HCT116 (cell line): ENCODE measurements at regions not wholly inside any gene's neighbourhood (a gene's known extent, or its start where the extent isn't known, plus 50 kb on each side); places are given as distances from the start of the nearest gene placed in this dataset.
"Not testable (repeated sequence)": the region's sequence is repeated elsewhere in the genome, so short reads cannot be mapped to it uniquely, and the experiment has no call there.

ENCODE experiments used
- ATAC-seq: fragments of 200-7000 bp; cut with Tn5 transposase; 2 replicates; pipeline ENCODE4 v1.9.1; 2020; ENCODE audit warnings: mild to moderate bottlenecking, moderate library complexity
- BruUV-seq: library from RNA; stranded (reverse); fragments of 400-500 nt; replicated peaks from 2 replicates; lab custom pipeline; 2021; lab: Mats Ljungman, UMichigan
- CTCF ChIA-PET: fragments of 300-600 bp; sonication (Branson Sonifier 250); formaldehyde crosslinking; loops from one replicate; lab custom pipeline; 2021; ENCODE audit warnings: antibody characterized with exemption; lab: Charles Lee
- POLR2A ChIA-PET: fragments of 300-600, 350-600 bp; sonication (Branson Sonifier 250); formaldehyde crosslinking; loops from one replicate; lab custom pipeline; 2021; ENCODE audit warnings: antibody characterized with exemption; lab: Charles Lee
- RAD21 ChIA-PET, 2 experiments: fragments of 300-600 bp; sonication (Branson Sonifier 250); formaldehyde crosslinking; loops; one replicate each; lab custom pipeline; 2023; ENCODE audit warnings: low total read pairs in 2 of 2; ENCODE audit not compliant: uncharacterized antibody in 2 of 2, unreplicated experiment in 2 of 2, low non-redundant PET in 1 of 2; lab: Charles Lee
- DNase-seq: peaks from one replicate; pipeline ENCODE4 v3.0.0-alpha.2; 2010; ENCODE audit warnings: low read depth, low spot score
- H2AFZ ChIP-seq: fragments of 200-600 bp; shearing (Covaris generic), sonication (generic); 2 replicates; pipeline ENCODE4 v1.6.1; 2017; ENCODE audit warnings: low read depth, mixed run types, mixed read lengths, antibody characterized with exemption, low read length; ENCODE audit not compliant: poor library complexity, severe bottlenecking
- H3K27ac ChIP-seq: 2 replicates; pipeline ENCODE4 v1.5.1; 2012; ENCODE audit warnings: low read depth, low read length
- H3K27me3 ChIP-seq: fragments of 200-600 bp; sonication (generic); 2 replicates; pipeline ENCODE4 v1.6.1; 2016; ENCODE audit warnings: mixed run types, low read length, mixed read lengths; ENCODE audit not compliant: insufficient read depth
- H3K36me3 ChIP-seq, 2 experiments: fragments of 200-500 bp in 1 of 2; fragments of 200-600 bp in 1 of 2; sonication (Bioruptor generic) in 1 of 2; sonication (generic) in 1 of 2; 2 replicates each; pipeline versions ENCODE4 v1.5.1 to v1.6.1; 2014 to 2016; ENCODE audit warnings: low read length in 2 of 2, inconsistent platforms in 1 of 2, mixed read lengths in 1 of 2, mixed run types in 1 of 2; ENCODE audit not compliant: insufficient read depth in 2 of 2, control insufficient read depth in 1 of 2
- H3K4me1 ChIP-seq, 2 experiments: fragments of 200-600 bp in 1 of 2; sonication (generic) in 1 of 2; 2 replicates each; pipeline versions ENCODE4 v1.5.1 to v1.6.1; 2012 to 2017; ENCODE audit warnings: low read length in 2 of 2, inconsistent platforms in 1 of 2, mild to moderate bottlenecking in 1 of 2, mixed read lengths in 1 of 2, mixed run types in 1 of 2, moderate library complexity in 1 of 2; ENCODE audit not compliant: insufficient read depth in 2 of 2, control insufficient read depth in 1 of 2
- H3K4me2 ChIP-seq: fragments of 200-600 bp; sonication (generic); 2 replicates; pipeline ENCODE4 v1.6.1; 2017; ENCODE audit warnings: mixed run types, low read length, mixed read lengths
- H3K4me3 ChIP-seq, 2 experiments: fragments of 200-600 bp in 1 of 2; sonication (generic) in 1 of 2; replicated peaks in 1 of 2; 2 replicates each; pipeline ENCODE4 v1.5.1; 2011 to 2016; ENCODE audit warnings: low read length in 2 of 2, control low read depth in 1 of 2, low read depth in 1 of 2, mild to moderate bottlenecking in 1 of 2, mixed read lengths in 1 of 2, mixed run types in 1 of 2
- H3K79me2 ChIP-seq: fragments of 200-600 bp; sonication (generic); 2 replicates; pipeline ENCODE4 v1.6.1; 2017; ENCODE audit warnings: mild to moderate bottlenecking, mixed run types, low read length, moderate library complexity, mixed read lengths; ENCODE audit not compliant: insufficient read depth
- H3K9ac ChIP-seq: fragments of 200-600 bp; sonication (generic); 2 replicates; pipeline ENCODE4 v1.6.1; 2016; ENCODE audit warnings: low read length, mixed read lengths
- H3K9me2 ChIP-seq: fragments of 200-600 bp; sonication (generic), shearing (Covaris generic); 2 replicates; pipeline ENCODE4 v1.6.1; 2017; ENCODE audit warnings: mixed run types, mild to moderate bottlenecking, moderate library complexity; ENCODE audit not compliant: insufficient read depth
- H3K9me3 ChIP-seq, 2 experiments: fragments of 200-500 bp in 1 of 2; fragments of 200-600 bp in 1 of 2; sonication (Bioruptor generic) in 1 of 2; sonication (generic) in 1 of 2; 2 replicates each; pipeline ENCODE4 v1.6.1; 2014 to 2017; ENCODE audit warnings: low read length in 2 of 2, mixed read lengths in 2 of 2, inconsistent platforms in 1 of 2, low read depth in 1 of 2, mild to moderate bottlenecking in 1 of 2, mixed run types in 1 of 2, moderate library complexity in 1 of 2; ENCODE audit not compliant: control insufficient read depth in 1 of 2, insufficient read depth in 1 of 2
- H4K20me1 ChIP-seq: fragments of 200-600 bp; sonication (generic), shearing (Covaris generic); 2 replicates; pipeline ENCODE4 v1.6.1; 2017; ENCODE audit warnings: mixed run types, mild to moderate bottlenecking, moderate library complexity; ENCODE audit not compliant: insufficient read depth
- CTCF ChIP-seq, 3 experiments: fragments of 200-600 bp in 1 of 3; sonication (generic) in 1 of 3; IDR thresholded peaks in 2 of 3; conservative IDR thresholded peaks in 1 of 3; 2 replicates each; pipeline ENCODE4 v1.5.1; 2012 to 2017; ENCODE audit warnings: low read depth in 2 of 3, low read length in 2 of 3, antibody characterized with exemption in 1 of 3, borderline replicate concordance in 1 of 3, control low read depth in 1 of 3, mild to moderate bottlenecking in 1 of 3, mixed read lengths in 1 of 3, mixed run types in 1 of 3, moderate library complexity in 1 of 3; ENCODE audit not compliant: insufficient read depth in 1 of 3
- RAD21 ChIP-seq: IDR thresholded peaks from 2 replicates; pipeline ENCODE4 v1.6.1; 2012; ENCODE audit warnings: low read depth, mild to moderate bottlenecking
- intact Hi-C: fragments of 100-400 bp; cut with micrococcal nuclease; formaldehyde crosslinking; loops from 2 replicates; pipeline ENCODE4 v1.10.0; 2022

DNA sequence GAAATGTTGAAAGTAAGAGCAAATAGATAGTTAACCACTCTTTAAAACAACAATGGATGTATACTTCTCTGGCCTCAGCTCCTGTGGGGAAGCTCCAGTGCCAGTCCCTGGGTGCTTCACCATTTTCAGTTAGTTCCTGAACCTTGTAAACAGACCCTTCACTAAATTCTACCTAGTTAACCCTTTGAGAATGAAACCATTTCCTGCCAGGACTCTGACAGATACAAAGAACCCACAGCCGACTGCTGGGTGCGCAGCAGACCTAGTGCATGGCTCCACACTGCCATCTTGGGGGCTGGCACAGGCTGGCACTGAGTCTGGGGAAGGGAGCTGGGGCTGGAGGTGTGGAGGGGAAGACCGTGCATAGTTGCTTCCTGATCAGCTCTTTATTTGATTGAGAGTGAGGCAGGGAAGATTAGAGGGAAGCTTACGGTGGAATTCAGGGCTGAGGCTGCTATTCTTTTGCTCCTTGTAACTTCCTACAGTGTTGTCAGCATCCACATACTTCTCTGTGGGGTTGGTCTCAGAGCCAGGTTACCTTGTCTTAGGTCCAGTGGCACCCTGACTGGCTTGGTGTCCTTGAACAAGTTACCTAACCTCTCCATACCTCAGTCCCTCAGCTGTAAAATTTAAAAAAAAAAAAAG is 62.3 kb upstream of the TP53BP2 start:
- H4K20me1 ChIP-seq, H2AFZ ChIP-seq, H3K9me2 ChIP-seq, H3K27ac ChIP-seq, CTCF ChIA-PET, DNase-seq, H3K4me3 ChIP-seq, BruUV-seq, H3K9me3 ChIP-seq, H3K4me2 ChIP-seq, H3K4me1 ChIP-seq, ATAC-seq, H3K79me2 ChIP-seq, RAD21 ChIA-PET, H3K36me3 ChIP-seq, H3K27me3 ChIP-seq, intact Hi-C loops, H3K9ac ChIP-seq, POLR2A ChIA-PET: not testable (repeated sequence)
- peak; percentile 41; the same call in 1 of the 2 replicates for TF ChIP-seq RAD21
- TF ChIP-seq CTCF (IDR thresholded peaks at IDR 0.05 in 2 of 3, conservative IDR thresholded peaks at IDR 0.05 in 1 of 3; ENCODE audit: borderline replicate concordance in 1 of 3, insufficient read depth in 1 of 3, low read depth in 2 of 3, low read length in 2 of 3), result peak in 2 of 3 experiments; percentile 12 to 23; a peak in 1 of 6 replicates

GRCh38 chr1:223903221-223903620 is 57.5 kb upstream of the TP53BP2 start:
- RAD21 ChIA-PET, H2AFZ ChIP-seq, H4K20me1 ChIP-seq, POLR2A ChIA-PET, H3K4me1 ChIP-seq, CTCF ChIA-PET, H3K9ac ChIP-seq, ATAC-seq, H3K27ac ChIP-seq, H3K4me3 ChIP-seq, BruUV-seq, H3K9me3 ChIP-seq, DNase-seq, H3K9me2 ChIP-seq, H3K79me2 ChIP-seq, intact Hi-C loops, H3K36me3 ChIP-seq, H3K27me3 ChIP-seq, H3K4me2 ChIP-seq: not testable (repeated sequence)

- POLR2A ChIA-PET, H3K9ac ChIP-seq, BruUV-seq, RAD21 ChIA-PET, H3K79me2 ChIP-seq, H3K9me3 ChIP-seq, CTCF ChIA-PET, H4K20me1 ChIP-seq, H3K4me3 ChIP-seq, H3K27ac ChIP-seq, H3K27me3 ChIP-seq, intact Hi-C loops, DNase-seq, H2AFZ ChIP-seq, H3K9me2 ChIP-seq, H3K4me2 ChIP-seq, H3K36me3 ChIP-seq, ATAC-seq, H3K4me1 ChIP-seq: not testable (repeated sequence)
Measured at GRCh38 chr1:223899775-223900174, 54.0 kb upstream of the TP53BP2 start.

GRCh38 chr1:223897097-223897496 is 51.4 kb upstream of the TP53BP2 start:
- H3K9me3 ChIP-seq, H3K4me3 ChIP-seq, H3K36me3 ChIP-seq, POLR2A ChIA-PET, H4K20me1 ChIP-seq, H3K27ac ChIP-seq, H3K4me1 ChIP-seq, RAD21 ChIA-PET, BruUV-seq, CTCF ChIA-PET, H3K9me2 ChIP-seq, DNase-seq, H3K9ac ChIP-seq, H2AFZ ChIP-seq, ATAC-seq, H3K4me2 ChIP-seq, H3K79me2 ChIP-seq, H3K27me3 ChIP-seq, intact Hi-C loops: not testable (repeated sequence)
